Brain microvascular endothelial cell (primary cell): ENCODE measurements at regions not wholly inside any gene's neighbourhood (a gene's known extent, or its start where the extent isn't known, plus 50 kb on each side); places are given as distances from the start of the nearest gene placed in this dataset.

Source experiments
- DNase-seq: peaks from one replicate; pipeline ENCODE4 v3.0.0-alpha.2; 2020
- H3K27ac ChIP-seq: fragments of 250-450 bp; sonication (Bioruptor Pico); 2 replicates; pipeline ENCODE4 v1.5.1; 2020; ENCODE audit warnings: mild to moderate bottlenecking, moderate library complexity
- H3K27me3 ChIP-seq: fragments of 250-450 bp; sonication (Bioruptor Pico); replicated peaks from 2 replicates; pipeline ENCODE4 v1.5.1; 2020; ENCODE audit warnings: mild to moderate bottlenecking
- H3K36me3 ChIP-seq: fragments of 250-450 bp; sonication (Bioruptor Pico); replicated peaks from 2 replicates; pipeline ENCODE4 v1.5.1; 2020; ENCODE audit warnings: mild to moderate bottlenecking
- H3K4me3 ChIP-seq: 2 replicates; pipeline ENCODE4 v1.5.1; 2011; ENCODE audit warnings: low read depth, mild to moderate bottlenecking, control low read depth, low read length, moderate library complexity
- CTCF ChIP-seq: IDR thresholded peaks from 2 replicates; pipeline ENCODE4 v1.5.1; 2011; ENCODE audit warnings: low read depth, mild to moderate bottlenecking, moderate library complexity, low read length, control low read depth, inconsistent platforms; ENCODE audit errors: missing control alignments
- in situ Hi-C: cut with HindIII; loops from 2 replicates; pipeline ENCODE4 v1.10.0; 2017; ENCODE audit warnings: low sequenced_read_pairs, low pct_ligation_motif_present

DNA sequence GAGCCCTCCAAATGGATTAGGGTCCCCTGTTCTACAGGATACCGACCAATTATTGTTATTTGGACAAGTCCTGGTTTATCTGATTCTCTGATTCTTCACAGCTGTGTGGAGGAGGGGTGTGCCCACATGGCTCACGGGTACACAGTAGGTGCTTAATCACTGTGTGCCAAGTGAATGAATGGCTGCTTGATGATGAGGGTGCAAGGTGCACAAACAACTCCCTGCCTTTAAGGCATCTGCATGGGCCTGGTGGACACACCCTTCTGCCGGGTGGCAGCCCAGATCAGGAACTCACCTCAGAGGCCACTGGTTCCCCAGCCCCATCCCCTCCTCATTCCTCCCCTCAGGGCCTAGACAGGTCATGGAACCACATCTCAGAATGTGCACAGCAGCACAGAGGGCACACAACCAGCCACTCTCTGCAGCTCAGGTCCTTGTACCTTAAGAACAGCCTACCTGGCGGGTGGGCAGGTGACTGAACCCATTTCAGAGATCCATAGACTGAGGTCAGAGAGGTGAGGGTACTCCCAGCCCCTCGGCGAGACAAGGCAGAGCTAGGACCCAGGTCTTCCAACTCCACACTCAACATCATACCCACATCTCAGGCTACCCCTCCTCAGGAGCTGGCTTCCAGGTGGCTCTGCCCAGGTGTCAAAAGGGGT, 50.3 kb downstream of the SHANK2 start:
- no peak for TF ChIP-seq CTCF
- in situ Hi-C loops, result no loop called here
- Histone ChIP-seq H3K36me3 (no peaks in the 10 kb centered on the region), H3K4me3 (no peak overlapping the region), H3K27ac (no peak overlapping the region), H3K27me3 (no peaks in the 10 kb centered on the region)
- DNase-seq, result no peak

- Histone ChIP-seq H3K36me3 (no peaks in the 10 kb centered on the region), H3K4me3 (no peak overlapping the region), H3K27me3 (no peaks in the 10 kb centered on the region), H3K27ac (no peak overlapping the region)
- TF ChIP-seq CTCF, result no peak
- no peak for DNase-seq
- in situ Hi-C loops, result no loop called here
These were observed 51.1 kb downstream of the SHANK2 start for GRCh38 chr11:71201231-71201630.

DNA sequence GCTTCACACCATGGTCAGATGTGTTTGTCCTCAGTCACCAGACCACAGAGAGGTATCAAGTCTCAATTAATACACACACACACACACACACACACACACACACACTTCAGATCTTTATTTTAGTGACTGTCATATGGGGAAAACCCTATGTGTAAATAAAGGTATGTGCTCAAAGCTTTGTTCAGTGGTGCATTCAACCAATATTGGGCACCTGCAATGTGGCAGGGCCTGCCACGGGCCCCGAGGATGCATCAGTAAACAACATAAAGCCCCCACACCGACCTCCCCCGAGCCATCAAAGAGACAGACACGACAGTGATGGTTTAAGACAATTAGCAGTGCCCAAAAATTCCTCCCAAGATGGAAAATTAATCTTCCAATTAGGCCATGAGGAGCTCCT, 51.6 kb downstream of the SHANK2 start:
- Histone ChIP-seq H3K36me3 (no peaks in the 10 kb centered on the region), H3K27ac (no peak overlapping the region), H3K27me3 (no peaks in the 10 kb centered on the region), H3K4me3 (no peak overlapping the region)
- in situ Hi-C loops, result no loop called here
- DNase-seq, result no peak
- no peak for TF ChIP-seq CTCF

GRCh38 chr11:71200172-71200716, 52.1 kb downstream of the SHANK2 start:
- in situ Hi-C loops, result no loop called here
- no peaks in the 10 kb centered on the region for H3K27me3 ChIP-seq
- no peak for TF ChIP-seq CTCF
- no peaks in the 10 kb centered on the region for H3K36me3 ChIP-seq
- H3K4me3 ChIP-seq, result no peak overlapping the region
- DNase-seq, result no peak
- H3K27ac ChIP-seq, result no peak overlapping the region

GRCh38 chr11:71199226-71199820, 53.1 kb downstream of the SHANK2 start:
- in situ Hi-C loops, result no loop called here
- Histone ChIP-seq H3K36me3 (no peaks in the 10 kb centered on the region), H3K4me3 (no peak overlapping the region), H3K27me3 (no peaks in the 10 kb centered on the region), H3K27ac (no peak overlapping the region)
- no peak for DNase-seq
- no peak for TF ChIP-seq CTCF
